HG03175 (cell line): ENCODE measurements at regions not wholly inside any gene's neighbourhood (a gene's known extent, or its start where the extent isn't known, plus 50 kb on each side); places are given as distances from the start of the nearest gene placed in this dataset.
"Not testable (repeated sequence)": the region's sequence is repeated elsewhere in the genome, so short reads cannot be mapped to it uniquely, and the experiment has no call there.

Experiments
- ATAC-seq: cut with Tn5 transposase; IDR thresholded peaks from one replicate; pipeline ENCODE4 v1.9.1; 2021; ENCODE audit warnings: mild to moderate bottlenecking, moderate library complexity; ENCODE audit not compliant: unreplicated experiment

DNA sequence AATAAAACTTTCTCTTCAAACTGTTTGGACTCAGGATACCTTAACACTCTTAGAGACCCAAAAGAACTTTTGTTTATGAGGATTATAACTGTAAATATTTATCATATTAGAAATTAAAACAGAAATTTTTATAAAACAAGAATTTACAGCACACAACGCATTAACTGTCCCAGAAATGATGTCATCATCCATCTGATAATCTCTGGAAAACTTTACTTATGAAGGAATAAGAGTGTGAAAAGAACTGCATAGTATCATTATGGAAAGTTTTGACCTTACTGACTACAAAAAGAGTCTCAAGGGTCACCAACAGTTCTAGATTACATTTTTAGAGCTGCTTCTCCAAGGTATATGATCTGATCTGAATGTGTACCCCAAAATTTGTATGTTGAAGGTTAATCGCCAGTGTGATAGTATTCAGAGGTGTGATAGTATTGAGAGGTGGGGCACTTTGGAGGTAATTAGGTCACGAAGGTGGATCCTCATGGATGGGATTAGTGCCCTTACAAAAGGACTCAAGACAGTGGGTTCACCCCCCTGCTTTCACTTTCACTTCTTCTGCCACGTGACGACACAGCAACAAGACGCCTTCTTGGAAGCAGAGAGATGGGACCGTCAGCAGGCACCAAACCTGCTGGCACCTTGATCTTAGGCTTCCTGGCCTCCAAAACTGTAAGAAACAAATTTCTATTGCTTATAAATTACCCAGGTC lies 95.7 kb upstream of the NR5A2 start:
- no peak for ATAC-seq

DNA sequence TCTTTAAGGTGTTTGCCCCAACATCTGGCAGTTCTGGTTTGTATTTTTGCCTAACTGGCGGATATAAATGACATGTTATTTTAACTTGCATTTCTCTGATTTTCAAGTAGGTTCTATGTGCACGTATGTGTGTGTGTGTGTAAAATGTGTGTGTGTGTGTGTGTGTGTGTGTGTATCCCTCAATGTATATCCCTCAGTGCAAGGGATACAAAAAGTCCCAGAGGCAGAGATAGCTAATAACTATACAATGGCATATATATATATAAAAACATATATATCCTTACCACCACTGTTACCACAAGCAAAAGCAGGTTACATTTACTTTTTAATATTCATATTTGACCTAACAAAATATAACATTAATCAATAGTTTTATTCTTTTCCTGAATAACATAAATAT lies 95.0 kb upstream of the NR5A2 start:
- ATAC-seq = no peak

DNA sequence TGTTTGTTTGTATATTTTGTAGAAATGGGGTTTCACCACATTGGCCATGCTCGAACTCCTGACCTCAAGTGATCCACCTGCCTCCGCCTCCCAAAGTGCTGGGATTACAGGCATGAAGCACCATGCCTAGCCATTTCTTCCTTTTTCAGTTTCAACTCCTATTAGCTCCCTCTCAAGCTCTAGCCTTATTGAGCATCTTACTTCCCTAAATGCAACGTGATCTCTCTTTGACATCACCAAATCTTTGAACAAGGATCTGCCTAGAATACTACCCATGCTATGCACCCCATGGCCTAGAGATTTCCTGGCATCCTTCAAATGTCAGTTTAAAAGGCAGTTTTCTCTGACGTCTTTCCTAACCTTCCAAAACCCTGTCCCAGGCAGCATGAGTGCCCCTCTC lies 91.1 kb upstream of the NR5A2 start:
- ATAC-seq = no peak

DNA sequence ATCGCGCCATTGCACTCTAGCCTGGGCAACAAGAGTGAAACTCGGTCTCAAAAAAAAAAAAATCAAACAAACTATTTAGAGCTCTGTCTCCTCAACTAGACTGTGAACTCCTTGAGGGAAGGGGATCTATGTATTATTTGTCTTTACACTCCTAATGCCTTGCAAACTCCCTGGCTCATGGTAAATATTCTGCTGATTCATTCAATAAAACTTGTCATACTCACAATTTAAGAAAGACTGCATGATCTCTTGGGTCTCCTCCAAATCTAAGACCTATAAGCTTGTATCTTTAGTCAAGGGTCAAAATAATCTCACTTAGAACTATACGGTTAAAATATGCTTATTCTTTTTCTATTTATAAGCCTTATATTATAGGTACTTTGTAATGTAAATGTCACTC lies 90.3 kb upstream of the NR5A2 start:
- ATAC-seq = no peak

DNA sequence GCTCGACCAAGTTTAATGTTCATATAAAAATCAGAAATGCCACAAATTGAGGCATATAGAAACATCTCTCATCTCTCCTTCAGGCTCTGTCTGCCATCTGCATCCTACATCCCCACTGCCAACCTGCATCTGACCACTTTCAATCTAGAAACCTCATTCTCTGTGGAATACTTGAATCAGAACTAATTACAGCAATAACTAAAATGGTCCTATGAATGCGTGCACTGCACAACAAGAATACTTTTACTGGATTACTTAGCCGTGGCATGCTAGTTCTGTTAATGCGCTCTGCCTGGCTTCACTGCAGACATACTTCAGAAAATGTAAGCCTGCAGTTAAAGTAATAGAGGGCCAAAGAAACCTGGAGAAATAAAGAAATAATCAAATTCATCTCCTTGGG lies 89.8 kb upstream of the NR5A2 start:
- ATAC-seq = no peak

DNA sequence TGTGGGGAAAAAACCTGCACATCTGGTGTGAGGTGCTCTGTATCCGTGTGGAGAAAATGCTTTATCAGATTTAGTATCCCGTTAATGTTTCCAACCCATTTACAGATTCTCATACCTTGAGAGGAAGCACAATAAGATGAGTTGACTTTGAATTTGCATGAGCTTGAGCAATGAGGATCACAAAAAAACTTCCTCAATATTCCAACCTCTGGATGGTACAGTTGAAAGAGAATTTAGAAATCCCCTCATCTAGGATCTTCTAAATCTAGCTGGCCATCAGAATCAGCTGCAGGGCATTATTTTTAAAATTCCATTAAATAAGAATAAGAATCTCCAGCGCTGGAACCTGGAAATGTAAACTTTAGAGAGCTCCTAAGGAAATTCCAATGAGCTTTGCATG lies 82.5 kb upstream of the NR5A2 start:
- ATAC-seq = no peak

DNA sequence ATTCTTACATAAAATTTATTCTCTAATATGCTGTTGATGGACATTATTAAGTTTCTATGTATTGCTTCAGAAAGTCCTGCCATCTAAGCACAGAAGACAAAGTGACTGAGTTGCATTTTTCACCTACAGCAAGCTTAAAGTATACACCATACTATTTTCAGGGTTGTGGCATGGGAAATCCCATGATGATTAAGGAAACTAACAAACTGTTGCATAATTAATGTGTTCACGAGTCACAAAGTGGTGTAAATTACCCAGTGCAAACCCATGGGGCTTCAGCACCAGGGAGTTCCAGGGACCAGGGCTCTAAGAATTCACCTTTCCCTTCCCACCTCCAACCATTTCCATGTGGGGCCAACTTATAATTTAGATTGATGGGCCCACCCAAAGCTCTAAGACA lies 81.9 kb upstream of the NR5A2 start:
- ATAC-seq = no peak

DNA sequence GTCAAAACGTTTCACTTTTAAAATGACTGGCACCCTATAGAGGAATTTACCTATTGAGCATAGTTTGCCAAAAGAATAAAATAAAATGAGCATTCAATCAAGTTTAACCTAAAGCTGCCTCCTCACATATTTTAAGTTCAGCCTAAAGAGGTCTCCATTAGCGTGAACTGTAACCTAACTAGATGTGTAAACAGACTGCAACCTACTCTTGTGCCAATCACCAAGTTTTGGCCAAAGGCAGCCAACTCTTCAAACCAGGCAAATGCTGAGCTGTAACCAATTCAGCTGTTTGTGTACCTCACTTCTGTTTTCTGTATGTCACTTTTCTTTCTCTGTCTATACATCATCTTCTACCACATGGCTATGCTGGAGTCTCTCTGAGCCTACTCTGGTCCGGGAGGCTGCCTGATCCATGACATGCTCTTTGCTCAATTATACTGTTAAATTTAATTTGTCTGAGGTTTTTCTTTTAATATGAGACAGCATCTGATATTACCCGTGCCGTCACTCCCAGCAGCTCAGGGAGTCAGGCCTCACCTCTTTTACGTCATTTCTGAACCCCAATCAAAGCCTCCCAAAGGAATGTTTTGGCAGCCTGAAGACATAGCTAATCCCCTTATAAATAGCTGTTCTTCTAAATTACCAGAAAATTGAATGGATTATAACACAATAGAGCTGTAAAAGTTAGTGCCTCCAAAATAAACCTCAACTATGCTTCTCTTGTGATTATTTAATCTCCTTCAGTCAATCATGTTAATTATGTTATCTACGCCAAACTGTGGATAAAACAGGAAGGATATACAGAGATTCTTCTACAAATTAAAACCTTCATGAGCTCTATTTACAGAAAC lies 81.0 kb upstream of the NR5A2 start:
- no peak for ATAC-seq

DNA sequence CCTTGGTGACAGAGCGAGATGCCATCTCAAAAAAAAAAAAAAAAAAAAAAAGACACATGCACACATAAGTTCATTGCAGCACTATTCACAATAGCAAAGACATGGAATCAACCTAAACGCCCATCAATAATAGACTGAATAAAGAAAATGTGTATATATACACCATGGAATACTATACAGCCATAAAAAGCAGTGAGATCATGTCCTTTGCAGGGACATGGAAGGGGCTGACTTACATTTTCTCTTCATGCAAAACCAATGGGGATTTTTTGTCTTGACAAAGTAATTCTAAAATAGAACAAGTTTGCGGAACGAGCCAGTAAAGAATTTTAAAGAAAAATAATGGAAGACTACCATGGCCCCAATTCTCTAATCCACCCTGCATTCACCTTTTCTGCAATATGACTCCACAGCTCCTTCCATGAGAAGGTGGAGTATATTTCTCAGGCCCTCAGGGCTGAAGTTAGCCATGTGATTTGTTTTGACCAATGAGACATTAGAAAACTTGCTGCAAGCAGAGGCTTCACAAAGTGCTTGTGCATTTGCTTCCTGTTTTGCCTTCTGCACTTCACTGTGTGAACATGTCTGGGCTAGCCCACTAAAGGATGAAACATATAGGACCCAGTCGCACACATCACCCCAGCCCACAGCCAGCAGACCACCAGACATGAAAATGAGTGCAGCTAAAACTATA lies 78.8 kb upstream of the NR5A2 start:
- no peak for ATAC-seq

DNA sequence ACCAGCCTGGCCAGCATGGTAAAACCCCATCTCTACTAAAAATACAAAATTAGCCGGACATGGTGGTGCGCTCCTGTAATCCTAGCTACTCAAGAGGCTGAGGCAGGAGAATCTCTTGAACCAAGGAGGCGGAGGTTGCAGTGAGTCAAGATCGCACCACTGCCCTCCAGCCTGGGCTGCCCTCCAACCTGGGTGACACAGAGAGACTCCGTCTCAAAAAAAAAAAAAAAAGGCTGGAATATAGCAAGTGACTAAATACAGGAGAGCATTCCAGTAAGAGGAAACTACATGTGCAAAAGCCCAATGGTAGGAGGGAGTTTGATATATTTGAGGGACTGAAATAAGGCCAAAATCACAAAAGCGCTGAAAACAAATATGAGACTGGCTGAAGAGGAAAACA lies 76.5 kb upstream of the NR5A2 start:
- ATAC-seq = not testable (repeated sequence)

DNA sequence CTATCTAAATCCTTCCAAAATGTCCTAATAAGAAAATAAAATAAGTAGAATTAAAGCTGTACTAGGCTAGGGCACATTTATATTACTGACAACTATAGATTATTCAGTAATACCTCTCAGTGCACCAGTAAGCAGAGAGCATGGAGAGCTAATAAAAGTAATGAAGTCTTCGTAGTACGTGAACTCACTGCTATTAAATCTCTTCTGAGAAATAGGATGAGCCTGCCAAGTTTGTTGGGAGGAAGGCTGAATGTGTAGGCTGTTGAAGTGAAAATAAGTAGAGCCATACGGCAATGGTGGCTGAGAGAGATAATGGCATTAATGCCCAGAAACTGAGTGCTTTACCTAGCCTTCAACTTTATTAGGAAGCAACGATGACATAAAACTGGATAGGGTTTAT lies 73.9 kb upstream of the NR5A2 start:
- no peak for ATAC-seq

DNA sequence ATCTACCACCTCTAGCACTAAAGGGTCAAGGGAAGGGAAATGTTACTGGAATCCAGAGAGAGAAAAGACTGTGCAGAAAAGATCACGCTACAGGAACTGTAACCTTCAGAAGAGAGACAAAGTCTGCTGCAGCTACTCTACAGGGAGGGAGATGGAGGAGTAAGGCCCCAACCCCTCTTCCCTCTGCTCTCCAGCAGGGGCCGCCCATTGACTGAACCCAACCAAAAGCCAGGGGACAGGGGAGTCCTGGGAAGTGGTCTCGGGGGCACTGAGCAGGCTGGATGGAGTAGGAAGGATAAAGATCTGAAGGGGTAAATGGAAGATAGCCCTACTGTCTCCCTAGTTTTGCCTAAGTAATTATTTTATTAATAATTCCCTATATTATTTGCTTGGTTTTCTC lies 72.8 kb upstream of the NR5A2 start:
- ATAC-seq = no peak

DNA sequence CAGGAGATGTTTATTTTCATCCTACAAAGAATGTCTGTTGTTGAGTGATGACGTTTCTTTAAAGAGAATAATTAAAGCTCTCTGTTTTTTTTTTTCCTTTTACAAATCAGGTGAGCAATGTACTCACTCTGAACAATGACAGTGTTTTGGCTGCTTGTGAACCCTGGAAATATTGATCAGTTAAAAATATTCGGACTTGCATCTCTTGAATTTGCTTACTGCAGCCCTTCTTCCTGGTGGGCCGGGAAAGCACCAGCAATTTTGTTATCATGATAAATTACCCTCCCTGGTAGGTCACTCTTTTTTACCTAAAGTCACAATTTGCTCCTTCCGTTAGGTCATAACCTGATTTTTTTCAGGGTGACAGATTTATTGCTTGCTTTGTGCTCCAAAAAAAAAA lies 72.3 kb upstream of the NR5A2 start:
- ATAC-seq = no peak

DNA sequence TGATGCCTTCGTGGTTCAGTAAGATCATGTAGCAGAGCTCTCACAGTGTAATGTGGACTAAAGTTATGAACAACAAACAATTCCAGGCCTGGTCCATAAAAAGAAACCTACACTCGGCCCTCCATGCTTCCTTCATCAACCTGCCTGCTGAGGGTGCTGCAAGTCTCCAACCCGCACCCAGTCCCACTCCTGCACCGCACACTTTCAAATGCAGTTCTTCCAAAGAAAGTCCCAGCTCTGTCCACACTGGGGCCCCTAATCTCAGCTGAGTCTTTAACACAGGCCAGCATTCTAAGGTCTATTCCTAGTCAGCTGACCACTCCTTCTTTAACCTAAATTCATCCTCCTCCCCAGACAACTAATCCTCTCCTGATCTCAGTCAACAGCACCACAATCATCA lies 71.5 kb upstream of the NR5A2 start:
- ATAC-seq = no peak

DNA sequence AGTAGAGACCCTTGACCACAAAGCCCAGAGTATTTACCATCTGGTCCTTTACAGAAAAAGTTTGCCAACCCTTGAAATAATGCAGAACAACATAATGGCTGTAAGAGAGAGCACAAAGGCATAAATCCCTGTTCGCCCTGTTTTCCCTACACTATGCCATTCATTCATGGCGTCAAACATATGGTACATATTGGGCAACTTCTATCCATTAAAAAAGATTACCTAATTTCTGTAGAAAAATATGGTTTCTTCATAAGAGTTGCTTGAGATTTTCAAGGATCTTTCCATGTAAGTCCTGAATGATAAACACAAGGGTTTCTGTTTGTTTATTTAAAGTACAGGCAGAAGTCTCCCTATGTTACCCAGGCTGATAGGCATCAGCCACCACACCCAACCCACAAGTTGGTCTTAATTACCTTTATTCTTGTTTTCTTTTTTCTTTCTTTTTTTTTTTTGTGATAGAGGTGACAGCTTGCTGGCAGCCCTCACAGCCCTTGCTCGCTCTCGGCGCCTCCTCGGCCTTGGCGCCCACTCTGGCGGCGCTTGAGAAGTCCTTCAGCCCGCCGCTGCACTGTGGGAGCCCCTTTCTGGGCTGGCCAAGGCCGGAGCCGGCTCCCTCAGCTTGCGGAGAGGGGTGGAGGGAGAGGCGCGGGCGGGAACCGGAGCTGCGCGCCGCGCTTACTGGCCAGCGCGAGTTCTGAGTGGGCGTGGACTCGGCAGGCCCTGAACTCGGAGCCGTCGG lies 68.3 kb upstream of the NR5A2 start:
- no peak for ATAC-seq

DNA sequence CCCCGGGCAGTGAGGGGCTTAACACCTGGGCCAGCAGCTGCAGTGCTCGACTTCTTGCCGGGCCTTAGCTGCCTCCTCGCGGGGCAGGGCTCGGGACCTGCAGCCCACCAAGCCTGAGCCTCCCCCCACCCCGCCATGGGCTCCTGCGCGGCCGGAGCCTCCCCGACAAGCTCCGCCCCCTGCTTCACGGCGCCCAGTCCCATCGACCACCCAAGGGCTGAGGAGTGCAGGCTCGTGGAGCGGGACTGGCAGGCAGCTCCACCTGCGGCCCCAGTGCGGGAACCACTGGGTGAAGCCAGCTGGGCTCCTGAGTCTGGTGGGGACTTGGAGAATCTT lies 67.8 kb upstream of the NR5A2 start:
- no peak for ATAC-seq

DNA sequence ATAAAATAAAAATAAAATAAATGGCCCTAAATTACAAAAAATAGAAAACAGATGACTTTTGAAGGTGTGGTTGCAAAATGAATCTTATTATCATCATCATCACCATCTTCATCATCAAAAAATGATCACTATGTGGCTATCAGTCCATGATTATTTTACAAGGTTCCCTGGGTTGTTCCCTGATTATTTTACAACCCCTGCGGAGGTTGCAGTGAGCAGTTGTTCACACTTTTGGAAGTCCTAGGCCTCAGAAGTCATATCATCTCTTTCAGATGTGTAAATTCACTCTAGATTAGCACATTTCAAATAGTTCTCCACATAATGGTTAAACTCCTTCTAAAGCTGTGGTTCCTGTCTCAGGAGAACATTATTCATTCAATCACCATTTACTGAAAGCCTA lies 57.4 kb upstream of the NR5A2 start:
- no peak for ATAC-seq

DNA sequence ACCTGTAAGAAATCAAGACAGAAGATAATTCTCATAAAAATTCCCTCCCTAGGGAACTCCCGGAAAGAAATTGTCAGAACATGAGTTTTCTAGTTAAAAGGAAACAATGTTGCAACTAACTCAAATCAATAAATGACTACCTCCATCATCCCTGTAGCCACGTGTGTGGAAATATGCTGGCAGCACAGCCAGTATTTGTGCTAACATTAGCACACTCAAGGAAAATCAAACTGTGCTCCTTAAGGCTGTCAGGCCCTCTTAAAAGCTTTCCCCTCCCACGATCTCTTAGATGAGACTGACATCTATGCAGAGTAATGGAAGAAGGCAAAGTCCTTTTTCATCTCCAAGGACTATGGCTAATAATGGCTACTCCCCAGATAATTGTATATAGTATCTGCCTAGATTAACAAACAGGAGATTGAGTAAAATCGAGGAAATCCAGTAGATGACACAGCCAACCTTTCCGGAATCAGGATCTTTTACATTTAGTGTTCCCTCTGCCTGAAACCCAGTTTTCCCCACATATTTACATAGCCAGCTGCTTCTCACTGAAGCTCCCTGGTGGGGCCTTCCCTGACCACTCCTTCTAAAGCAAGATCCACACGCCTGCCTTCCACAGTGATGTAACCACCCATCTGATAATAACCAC lies 50.9 kb upstream of the NR5A2 start:
- ATAC-seq = no peak
